ENCODE measurements at regions not wholly inside any gene's neighbourhood (a gene's known extent, or its start where the extent isn't known, plus 50 kb on each side); places are given as distances from the start of the nearest gene placed in this dataset.

DNA sequence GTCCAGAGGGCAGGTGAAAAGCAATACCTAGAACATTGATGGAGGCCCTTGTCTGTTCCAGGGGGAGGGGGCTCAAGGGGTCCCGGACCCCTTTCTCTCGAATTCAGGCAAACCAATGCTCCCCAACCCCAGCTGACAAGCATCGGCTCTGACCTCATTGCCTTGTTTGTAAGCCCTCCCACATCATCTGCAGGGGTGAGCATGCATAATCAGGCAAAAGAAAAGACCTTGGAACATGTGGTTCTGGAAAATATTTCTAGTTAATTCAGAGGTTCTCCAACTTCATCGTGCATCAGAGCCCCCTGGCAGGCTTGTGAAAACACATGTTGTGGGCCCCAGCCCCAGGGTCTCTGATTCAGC, 231.3 kb downstream of the TOMM20 start (continued):
- TF ChIP-seq ZNF274 (IDR thresholded peaks at IDR 0.05; ENCODE audit: low read depth, low read length) (no peak), EGR1 (IDR thresholded peaks at IDR 0.05; ENCODE audit: low read depth) (no peak)

DNA sequence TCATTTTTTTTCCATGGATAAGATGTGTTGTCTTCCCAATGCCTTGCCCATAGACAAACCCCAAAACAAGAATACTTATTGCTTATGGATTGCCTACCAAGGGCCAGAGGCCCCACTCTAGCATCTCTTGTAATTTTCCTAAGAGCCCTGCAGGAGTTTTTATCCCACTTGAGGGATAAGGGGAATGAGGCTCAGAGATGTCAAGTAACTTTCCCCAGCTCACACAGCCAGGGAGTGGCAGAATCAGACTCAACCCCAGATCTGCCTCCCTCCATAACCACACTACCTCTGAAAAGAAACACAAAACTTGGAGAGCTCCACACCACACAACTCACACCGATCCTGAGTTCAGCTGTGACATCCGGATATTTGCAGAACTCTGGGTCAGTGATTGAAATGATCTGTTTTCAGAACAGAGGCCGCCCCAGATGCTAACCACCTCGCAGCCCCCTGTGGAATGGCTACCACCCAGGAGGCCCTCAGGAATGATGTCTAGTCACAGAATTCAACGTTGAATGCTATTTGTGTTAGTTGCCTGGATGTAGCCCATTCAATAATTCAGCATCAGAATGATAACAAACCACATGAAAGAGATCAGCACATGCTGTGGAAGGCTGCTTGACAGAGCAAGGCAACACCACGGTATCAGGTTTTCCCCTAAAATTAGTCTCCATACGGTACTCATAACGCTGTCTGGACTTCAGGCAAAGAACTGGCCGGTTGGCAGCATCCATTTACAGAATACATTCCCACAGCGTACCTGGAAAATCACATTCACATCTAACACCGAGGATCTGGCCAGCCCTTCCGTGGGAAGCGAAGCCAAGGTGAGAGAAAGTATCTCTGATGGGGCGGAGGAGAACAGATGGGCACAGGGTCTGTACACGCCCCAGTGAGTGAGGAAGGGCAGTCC, 231.9 kb downstream of the TOMM20 start:
- H2AFZ ChIP-seq (ENCODE audit: low read depth, low read length, poor library complexity, severe bottlenecking), result no peak overlapping the region
- no peak overlapping the region for H3K9ac ChIP-seq (ENCODE audit: low read length)
- H3K27me3 ChIP-seq (ENCODE audit: insufficient read depth, low read length), result no peaks in the 10 kb centered on the region
- peaks cover 0 to 10% of the 10 kb centered on the region in 2 experiments; a peak in 2 of 4 replicates for H3K4me1 ChIP-seq (ENCODE audit: control insufficient read depth in 1 of 2, insufficient read depth in 2 of 2, low read length in 2 of 2)
- ChIA-PET RAD21 (ENCODE audit: low non-redundant PET in 1 of 2, low total read pairs in 2 of 2, uncharacterized antibody in 2 of 2, unreplicated experiment in 2 of 2) (no interaction called here), CTCF (no interaction called here), POLR2A (no interaction called here)
- no peak overlapping the region for H3K4me3 ChIP-seq (replicated peaks in 1 of 2; ENCODE audit: low read depth in 1 of 2, low read length in 2 of 2)
- BruUV-seq (replicated peaks), result no TSS peak
- intact Hi-C loops (cut with micrococcal nuclease), result no loop called here
- no peaks in the 10 kb centered on the region for H4K20me1 ChIP-seq (ENCODE audit: insufficient read depth)
- ATAC-seq (no peak), DNase-seq (ENCODE audit: low read depth, low spot score) (no peak)
- no peaks in the 10 kb centered on the region for H3K9me3 ChIP-seq (ENCODE audit: control insufficient read depth in 1 of 2, insufficient read depth in 1 of 2, low read depth in 1 of 2, low read length in 2 of 2)
- no peak overlapping the region for H3K4me2 ChIP-seq (ENCODE audit: low read length)
- no peaks in the 10 kb centered on the region for H3K9me2 ChIP-seq (ENCODE audit: insufficient read depth)
- no peak overlapping the region for H3K27ac ChIP-seq (ENCODE audit: low read depth, low read length)
- TF ChIP-seq ZFX (IDR thresholded peaks at IDR 0.05) (no peak), POLR2AphosphoS5 (IDR thresholded peaks at IDR 0.05; ENCODE audit: low read depth, low read length) (no peak), EZH2 (IDR thresholded peaks at IDR 0.05) (no peak), SIN3A (IDR thresholded peaks at IDR 0.05; ENCODE audit: low read depth) (no peak), ZNF274 (IDR thresholded peaks at IDR 0.05; ENCODE audit: low read depth, low read length) (no peak), CBX3 (IDR thresholded peaks at IDR 0.05; ENCODE audit: low read depth) (no peak), POLR2A (IDR thresholded peaks at IDR 0.05; ENCODE audit: borderline replicate concordance, extremely low read depth, insufficient read depth, insufficient read length) (no peak), JUND (IDR thresholded peaks at IDR 0.05) (no peak), SRF (IDR thresholded peaks at IDR 0.05; ENCODE audit: low read depth) (no peak), FOSL1 (IDR thresholded peaks at IDR 0.05; ENCODE audit: low read depth) (no peak), YY1 (IDR thresholded peaks at IDR 0.05; ENCODE audit: extremely low read depth, insufficient replicate concordance, low read depth, low read length) (no peak), ELF1 (IDR thresholded peaks at IDR 0.05; ENCODE audit: borderline replicate concordance, low read depth) (no peak)
- TF ChIP-seq, protein P1, sequence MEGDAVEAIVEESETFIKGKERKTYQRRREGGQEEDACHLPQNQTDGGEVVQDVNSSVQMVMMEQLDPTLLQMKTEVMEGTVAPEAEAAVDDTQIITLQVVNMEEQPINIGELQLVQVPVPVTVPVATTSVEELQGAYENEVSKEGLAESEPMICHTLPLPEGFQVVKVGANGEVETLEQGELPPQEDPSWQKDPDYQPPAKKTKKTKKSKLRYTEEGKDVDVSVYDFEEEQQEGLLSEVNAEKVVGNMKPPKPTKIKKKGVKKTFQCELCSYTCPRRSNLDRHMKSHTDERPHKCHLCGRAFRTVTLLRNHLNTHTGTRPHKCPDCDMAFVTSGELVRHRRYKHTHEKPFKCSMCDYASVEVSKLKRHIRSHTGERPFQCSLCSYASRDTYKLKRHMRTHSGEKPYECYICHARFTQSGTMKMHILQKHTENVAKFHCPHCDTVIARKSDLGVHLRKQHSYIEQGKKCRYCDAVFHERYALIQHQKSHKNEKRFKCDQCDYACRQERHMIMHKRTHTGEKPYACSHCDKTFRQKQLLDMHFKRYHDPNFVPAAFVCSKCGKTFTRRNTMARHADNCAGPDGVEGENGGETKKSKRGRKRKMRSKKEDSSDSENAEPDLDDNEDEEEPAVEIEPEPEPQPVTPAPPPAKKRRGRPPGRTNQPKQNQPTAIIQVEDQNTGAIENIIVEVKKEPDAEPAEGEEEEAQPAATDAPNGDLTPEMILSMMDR (IDR thresholded peaks at IDR 0.05 in 2 of 3, conservative IDR thresholded peaks at IDR 0.05 in 1 of 3; ENCODE audit: borderline replicate concordance in 1 of 3, insufficient read depth in 1 of 3, low read depth in 2 of 3, low read length in 2 of 3), result no peak
- TF ChIP-seq, protein P2, sequence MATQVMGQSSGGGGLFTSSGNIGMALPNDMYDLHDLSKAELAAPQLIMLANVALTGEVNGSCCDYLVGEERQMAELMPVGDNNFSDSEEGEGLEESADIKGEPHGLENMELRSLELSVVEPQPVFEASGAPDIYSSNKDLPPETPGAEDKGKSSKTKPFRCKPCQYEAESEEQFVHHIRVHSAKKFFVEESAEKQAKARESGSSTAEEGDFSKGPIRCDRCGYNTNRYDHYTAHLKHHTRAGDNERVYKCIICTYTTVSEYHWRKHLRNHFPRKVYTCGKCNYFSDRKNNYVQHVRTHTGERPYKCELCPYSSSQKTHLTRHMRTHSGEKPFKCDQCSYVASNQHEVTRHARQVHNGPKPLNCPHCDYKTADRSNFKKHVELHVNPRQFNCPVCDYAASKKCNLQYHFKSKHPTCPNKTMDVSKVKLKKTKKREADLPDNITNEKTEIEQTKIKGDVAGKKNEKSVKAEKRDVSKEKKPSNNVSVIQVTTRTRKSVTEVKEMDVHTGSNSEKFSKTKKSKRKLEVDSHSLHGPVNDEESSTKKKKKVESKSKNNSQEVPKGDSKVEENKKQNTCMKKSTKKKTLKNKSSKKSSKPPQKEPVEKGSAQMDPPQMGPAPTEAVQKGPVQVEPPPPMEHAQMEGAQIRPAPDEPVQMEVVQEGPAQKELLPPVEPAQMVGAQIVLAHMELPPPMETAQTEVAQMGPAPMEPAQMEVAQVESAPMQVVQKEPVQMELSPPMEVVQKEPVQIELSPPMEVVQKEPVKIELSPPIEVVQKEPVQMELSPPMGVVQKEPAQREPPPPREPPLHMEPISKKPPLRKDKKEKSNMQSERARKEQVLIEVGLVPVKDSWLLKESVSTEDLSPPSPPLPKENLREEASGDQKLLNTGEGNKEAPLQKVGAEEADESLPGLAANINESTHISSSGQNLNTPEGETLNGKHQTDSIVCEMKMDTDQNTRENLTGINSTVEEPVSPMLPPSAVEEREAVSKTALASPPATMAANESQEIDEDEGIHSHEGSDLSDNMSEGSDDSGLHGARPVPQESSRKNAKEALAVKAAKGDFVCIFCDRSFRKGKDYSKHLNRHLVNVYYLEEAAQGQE (IDR thresholded peaks at IDR 0.05; ENCODE audit: low read depth), result no peak
- TF ChIP-seq, protein P3, sequence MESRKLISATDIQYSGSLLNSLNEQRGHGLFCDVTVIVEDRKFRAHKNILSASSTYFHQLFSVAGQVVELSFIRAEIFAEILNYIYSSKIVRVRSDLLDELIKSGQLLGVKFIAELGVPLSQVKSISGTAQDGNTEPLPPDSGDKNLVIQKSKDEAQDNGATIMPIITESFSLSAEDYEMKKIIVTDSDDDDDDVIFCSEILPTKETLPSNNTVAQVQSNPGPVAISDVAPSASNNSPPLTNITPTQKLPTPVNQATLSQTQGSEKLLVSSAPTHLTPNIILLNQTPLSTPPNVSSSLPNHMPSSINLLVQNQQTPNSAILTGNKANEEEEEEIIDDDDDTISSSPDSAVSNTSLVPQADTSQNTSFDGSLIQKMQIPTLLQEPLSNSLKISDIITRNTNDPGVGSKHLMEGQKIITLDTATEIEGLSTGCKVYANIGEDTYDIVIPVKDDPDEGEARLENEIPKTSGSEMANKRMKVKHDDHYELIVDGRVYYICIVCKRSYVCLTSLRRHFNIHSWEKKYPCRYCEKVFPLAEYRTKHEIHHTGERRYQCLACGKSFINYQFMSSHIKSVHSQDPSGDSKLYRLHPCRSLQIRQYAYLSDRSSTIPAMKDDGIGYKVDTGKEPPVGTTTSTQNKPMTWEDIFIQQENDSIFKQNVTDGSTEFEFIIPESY (IDR thresholded peaks at IDR 0.05; ENCODE audit: extremely low read depth, insufficient replicate concordance, low read length), result no peak
- TF ChIP-seq, protein P4, sequence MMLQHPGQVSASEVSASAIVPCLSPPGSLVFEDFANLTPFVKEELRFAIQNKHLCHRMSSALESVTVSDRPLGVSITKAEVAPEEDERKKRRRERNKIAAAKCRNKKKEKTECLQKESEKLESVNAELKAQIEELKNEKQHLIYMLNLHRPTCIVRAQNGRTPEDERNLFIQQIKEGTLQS (IDR thresholded peaks at IDR 0.05), result no peak
- TF ChIP-seq, protein P5, sequence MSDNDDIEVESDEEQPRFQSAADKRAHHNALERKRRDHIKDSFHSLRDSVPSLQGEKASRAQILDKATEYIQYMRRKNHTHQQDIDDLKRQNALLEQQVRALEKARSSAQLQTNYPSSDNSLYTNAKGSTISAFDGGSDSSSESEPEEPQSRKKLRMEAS (IDR thresholded peaks at IDR 0.05), result no peak
- no peaks in the 10 kb centered on the region for H3K36me3 ChIP-seq (ENCODE audit: control insufficient read depth in 1 of 2, insufficient read depth in 2 of 2, low read length in 2 of 2)
- H3K79me2 ChIP-seq (ENCODE audit: insufficient read depth, low read length), result no peaks in the 10 kb centered on the region
